ENCODE measurements at regions not wholly inside any gene's neighbourhood (a gene's known extent, or its start where the extent isn't known, plus 50 kb on each side); places are given as distances from the start of the nearest gene placed in this dataset.
A peak's percentile ranks its signal among the peaks of the same experiment; 100 is the strongest.

GRCh38 chr3:6518709-6519345 lies 342.1 kb upstream of the GRM7 start (continued):
- no peak for TF ChIP-seq RREB1 (CRISPR knock-in tag; IDR thresholded peaks at IDR 0.05)
- TF ChIP-seq POLR2B (IDR thresholded peaks at IDR 0.05; ENCODE audit: low read depth, partially characterized antibody): peak; percentile 22
- peak; percentile 15 for TF ChIP-seq NEUROD1 (IDR thresholded peaks at IDR 0.05; ENCODE audit: borderline replicate concordance, low read depth, low read length, partially characterized antibody)
- TF ChIP-seq GATAD2A (IDR thresholded peaks at IDR 0.05): no peak
- peak; percentile 91 for TF ChIP-seq ZNF592 (IDR thresholded peaks at IDR 0.05)
- TF ChIP-seq MLX (CRISPR knock-in tag; conservative IDR thresholded peaks at IDR 0.05): no peak
- no peak for TF ChIP-seq ZNF121 (CRISPR knock-in tag; conservative IDR thresholded peaks at IDR 0.05)
- no peak for TF ChIP-seq KLF10 (CRISPR knock-in tag; IDR thresholded peaks at IDR 0.05)
- peak; percentile 86 for TF ChIP-seq CBX1 (IDR thresholded peaks at IDR 0.05; ENCODE audit: low read depth)
- no peak for TF ChIP-seq TSC22D4 (tag; IDR thresholded peaks at IDR 0.05)
- no peak for TF ChIP-seq ZNF23 (CRISPR knock-in tag; IDR thresholded peaks at IDR 0.05)
- no peak for TF ChIP-seq RBM17 (IDR thresholded peaks at IDR 0.05; ENCODE audit: borderline replicate concordance, low read depth, low read length)
- 0 out of 2 replicates have a peak, but pooled peaks have one; percentile 35 for TF ChIP-seq RNF2 (IDR thresholded peaks at IDR 0.05)
- TF ChIP-seq MAZ (CRISPR knock-in tag; conservative IDR thresholded peaks at IDR 0.05 in 1 of 2, IDR thresholded peaks at IDR 0.05 in 1 of 2): peak; percentile 55 to 83; a peak in 3 of 4 replicates
- TF ChIP-seq E2F3 (CRISPR knock-in tag; IDR thresholded peaks at IDR 0.05): peak; percentile 97
- TF ChIP-seq PHF8 (IDR thresholded peaks at IDR 0.05; ENCODE audit: borderline replicate concordance, low read length): no peak
- TF ChIP-seq CCAR2 (IDR thresholded peaks at IDR 0.05; ENCODE audit: low read depth, low read length): no peak
- TF ChIP-seq ASH1L (IDR thresholded peaks at IDR 0.05; ENCODE audit: borderline replicate concordance, low read depth, partially characterized antibody): peak; percentile 17
